ENCODE measurements at regions not wholly inside any gene's neighbourhood (a gene's known extent, or its start where the extent isn't known, plus 50 kb on each side); places are given as distances from the start of the nearest gene placed in this dataset.
A peak's percentile ranks its signal among the peaks of the same experiment; 100 is the strongest.
"Not testable (repeated sequence)": the region's sequence is repeated elsewhere in the genome, so short reads cannot be mapped to it uniquely, and the experiment has no call there.

- TF ChIP-seq POLR2A (IDR thresholded peaks at IDR 0.05; ENCODE audit: extremely low read depth, insufficient read length) = no peak
- no peak for TF ChIP-seq CTCF (IDR thresholded peaks at IDR 0.05; ENCODE audit: low read depth, low read length)
- TF ChIP-seq MAX (IDR thresholded peaks at IDR 0.05; ENCODE audit: low read depth, low read length) = no peak
- peak; percentile 31 for DNase-seq (ENCODE audit: low read depth)
- no peak overlapping the region for H3K4me3 ChIP-seq (ENCODE audit: low read depth, low read length)
Measured at GRCh38 chr13:81171065-81171647, 830.2 kb upstream of the SPRY2 start.

- DNase-seq (ENCODE audit: low read depth); H3K4me3 ChIP-seq (ENCODE audit: low read depth, low read length): not testable (repeated sequence)
Measured at GRCh38 chr13:81163823-81164222, 822.9 kb upstream of the SPRY2 start.

- TF ChIP-seq MYC (IDR thresholded peaks at IDR 0.05; ENCODE audit: low read depth, low read length) (no peak), MAX (IDR thresholded peaks at IDR 0.05; ENCODE audit: low read depth, low read length) (no peak), CTCF (IDR thresholded peaks at IDR 0.05; ENCODE audit: low read depth, low read length) (no peak), POLR2A (IDR thresholded peaks at IDR 0.05; ENCODE audit: extremely low read depth, insufficient read length) (no peak)
- no peak overlapping the region for H3K4me3 ChIP-seq (ENCODE audit: low read depth, low read length)
- no peak for DNase-seq (ENCODE audit: low read depth)
Measured at GRCh38 chr13:81153478-81153877, 812.6 kb upstream of the SPRY2 start.

GRCh38 chr13:81148822-81149221 is 807.9 kb upstream of the SPRY2 start:
- TF ChIP-seq POLR2A (IDR thresholded peaks at IDR 0.05; ENCODE audit: extremely low read depth, insufficient read length) (no peak), MYC (IDR thresholded peaks at IDR 0.05; ENCODE audit: low read depth, low read length) (no peak), MAX (IDR thresholded peaks at IDR 0.05; ENCODE audit: low read depth, low read length) (no peak), CTCF (IDR thresholded peaks at IDR 0.05; ENCODE audit: low read depth, low read length) (no peak)
- DNase-seq (ENCODE audit: low read depth) = no peak
- H3K4me3 ChIP-seq (ENCODE audit: low read depth, low read length) = no peak overlapping the region

GRCh38 chr13:81146576-81146975 is 805.6 kb upstream of the SPRY2 start:
- not testable (repeated sequence) for H3K4me3 ChIP-seq (ENCODE audit: low read depth, low read length); DNase-seq (ENCODE audit: low read depth)

GRCh38 chr13:81142306-81142999 is 801.5 kb upstream of the SPRY2 start:
- TF ChIP-seq MYC (IDR thresholded peaks at IDR 0.05; ENCODE audit: low read depth, low read length) (no peak), MAX (IDR thresholded peaks at IDR 0.05; ENCODE audit: low read depth, low read length) (no peak), CTCF (IDR thresholded peaks at IDR 0.05; ENCODE audit: low read depth, low read length) (no peak), POLR2A (IDR thresholded peaks at IDR 0.05; ENCODE audit: extremely low read depth, insufficient read length) (no peak)
- DNase-seq (ENCODE audit: low read depth) = no peak
- H3K4me3 ChIP-seq (ENCODE audit: low read depth, low read length) = no peak overlapping the region

- no peak overlapping the region for H3K4me3 ChIP-seq (ENCODE audit: low read depth, low read length)
- TF ChIP-seq POLR2A (IDR thresholded peaks at IDR 0.05; ENCODE audit: extremely low read depth, insufficient read length) (no peak), MYC (IDR thresholded peaks at IDR 0.05; ENCODE audit: low read depth, low read length) (no peak), CTCF (IDR thresholded peaks at IDR 0.05; ENCODE audit: low read depth, low read length) (no peak), MAX (IDR thresholded peaks at IDR 0.05; ENCODE audit: low read depth, low read length) (no peak)
- DNase-seq (ENCODE audit: low read depth) = no peak
Measured at GRCh38 chr13:81140675-81141074, 799.7 kb upstream of the SPRY2 start.
